SK-N-SH (cell line): ENCODE measurements at regions not wholly inside any gene's neighbourhood (a gene's known extent, or its start where the extent isn't known, plus 50 kb on each side); places are given as distances from the start of the nearest gene placed in this dataset.

ENCODE experiments used
- ELF1 ChIP-seq: IDR thresholded peaks from 2 replicates; pipeline ENCODE4 v1.4.0; 2012
- FOXM1 ChIP-seq: IDR thresholded peaks from 2 replicates; pipeline ENCODE4 v1.4.0; 2012; ENCODE audit warnings: low read depth, mild to moderate bottlenecking
- MXI1 ChIP-seq: IDR thresholded peaks from 2 replicates; pipeline ENCODE4 v1.6.1; 2012; ENCODE audit warnings: mild to moderate bottlenecking, low read depth, low read length, improper control_type of control experiment
- POLR2AphosphoS5 ChIP-seq: IDR thresholded peaks from 2 replicates; pipeline ENCODE4 v1.6.1; 2012; ENCODE audit warnings: low read depth, low read length
- RXRA ChIP-seq: IDR thresholded peaks from 2 replicates; pipeline ENCODE4 v1.4.0; 2012; ENCODE audit warnings: low read depth, mild to moderate bottlenecking, borderline replicate concordance
- SMC3 ChIP-seq: IDR thresholded peaks from 2 replicates; pipeline ENCODE4 v1.6.1; 2012; ENCODE audit warnings: low read depth, low read length, improper control_type of control experiment
- TCF12 ChIP-seq: IDR thresholded peaks from 2 replicates; pipeline ENCODE4 v1.4.0; 2012
- TF ChIP-seq, protein P1 (sequence below): fragments of 200-600 bp; sonication (generic); IDR thresholded peaks from 2 replicates; pipeline ENCODE4 v1.6.1; 2017; ENCODE audit warnings: antibody characterized with exemption, mild to moderate bottlenecking, moderate library complexity
- TF ChIP-seq, protein P2 (sequence below): IDR thresholded peaks from 2 replicates; pipeline ENCODE4 v1.4.0; 2012; ENCODE audit warnings: low read depth
- TF ChIP-seq, protein P3 (sequence below): IDR thresholded peaks from 2 replicates; pipeline ENCODE4 v1.6.1; 2012; ENCODE audit warnings: mild to moderate bottlenecking, low read depth, low read length, moderate library complexity

GRCh38 chr1:4023678-4024077, 123.6 kb upstream of the C1orf174 start:
- TF ChIP-seq TCF12 (no peak), RXRA (no peak), SMC3 (no peak), ELF1 (no peak), POLR2AphosphoS5 (no peak), FOXM1 (no peak), MXI1 (no peak)
- TF ChIP-seq, protein P1, sequence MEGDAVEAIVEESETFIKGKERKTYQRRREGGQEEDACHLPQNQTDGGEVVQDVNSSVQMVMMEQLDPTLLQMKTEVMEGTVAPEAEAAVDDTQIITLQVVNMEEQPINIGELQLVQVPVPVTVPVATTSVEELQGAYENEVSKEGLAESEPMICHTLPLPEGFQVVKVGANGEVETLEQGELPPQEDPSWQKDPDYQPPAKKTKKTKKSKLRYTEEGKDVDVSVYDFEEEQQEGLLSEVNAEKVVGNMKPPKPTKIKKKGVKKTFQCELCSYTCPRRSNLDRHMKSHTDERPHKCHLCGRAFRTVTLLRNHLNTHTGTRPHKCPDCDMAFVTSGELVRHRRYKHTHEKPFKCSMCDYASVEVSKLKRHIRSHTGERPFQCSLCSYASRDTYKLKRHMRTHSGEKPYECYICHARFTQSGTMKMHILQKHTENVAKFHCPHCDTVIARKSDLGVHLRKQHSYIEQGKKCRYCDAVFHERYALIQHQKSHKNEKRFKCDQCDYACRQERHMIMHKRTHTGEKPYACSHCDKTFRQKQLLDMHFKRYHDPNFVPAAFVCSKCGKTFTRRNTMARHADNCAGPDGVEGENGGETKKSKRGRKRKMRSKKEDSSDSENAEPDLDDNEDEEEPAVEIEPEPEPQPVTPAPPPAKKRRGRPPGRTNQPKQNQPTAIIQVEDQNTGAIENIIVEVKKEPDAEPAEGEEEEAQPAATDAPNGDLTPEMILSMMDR, result no peak
- TF ChIP-seq, protein P2, sequence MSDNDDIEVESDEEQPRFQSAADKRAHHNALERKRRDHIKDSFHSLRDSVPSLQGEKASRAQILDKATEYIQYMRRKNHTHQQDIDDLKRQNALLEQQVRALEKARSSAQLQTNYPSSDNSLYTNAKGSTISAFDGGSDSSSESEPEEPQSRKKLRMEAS, result no peak
- TF ChIP-seq, protein P3, sequence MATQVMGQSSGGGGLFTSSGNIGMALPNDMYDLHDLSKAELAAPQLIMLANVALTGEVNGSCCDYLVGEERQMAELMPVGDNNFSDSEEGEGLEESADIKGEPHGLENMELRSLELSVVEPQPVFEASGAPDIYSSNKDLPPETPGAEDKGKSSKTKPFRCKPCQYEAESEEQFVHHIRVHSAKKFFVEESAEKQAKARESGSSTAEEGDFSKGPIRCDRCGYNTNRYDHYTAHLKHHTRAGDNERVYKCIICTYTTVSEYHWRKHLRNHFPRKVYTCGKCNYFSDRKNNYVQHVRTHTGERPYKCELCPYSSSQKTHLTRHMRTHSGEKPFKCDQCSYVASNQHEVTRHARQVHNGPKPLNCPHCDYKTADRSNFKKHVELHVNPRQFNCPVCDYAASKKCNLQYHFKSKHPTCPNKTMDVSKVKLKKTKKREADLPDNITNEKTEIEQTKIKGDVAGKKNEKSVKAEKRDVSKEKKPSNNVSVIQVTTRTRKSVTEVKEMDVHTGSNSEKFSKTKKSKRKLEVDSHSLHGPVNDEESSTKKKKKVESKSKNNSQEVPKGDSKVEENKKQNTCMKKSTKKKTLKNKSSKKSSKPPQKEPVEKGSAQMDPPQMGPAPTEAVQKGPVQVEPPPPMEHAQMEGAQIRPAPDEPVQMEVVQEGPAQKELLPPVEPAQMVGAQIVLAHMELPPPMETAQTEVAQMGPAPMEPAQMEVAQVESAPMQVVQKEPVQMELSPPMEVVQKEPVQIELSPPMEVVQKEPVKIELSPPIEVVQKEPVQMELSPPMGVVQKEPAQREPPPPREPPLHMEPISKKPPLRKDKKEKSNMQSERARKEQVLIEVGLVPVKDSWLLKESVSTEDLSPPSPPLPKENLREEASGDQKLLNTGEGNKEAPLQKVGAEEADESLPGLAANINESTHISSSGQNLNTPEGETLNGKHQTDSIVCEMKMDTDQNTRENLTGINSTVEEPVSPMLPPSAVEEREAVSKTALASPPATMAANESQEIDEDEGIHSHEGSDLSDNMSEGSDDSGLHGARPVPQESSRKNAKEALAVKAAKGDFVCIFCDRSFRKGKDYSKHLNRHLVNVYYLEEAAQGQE, result no peak
